IPS-18c (cell line): ENCODE measurements at regions not wholly inside any gene's neighbourhood (a gene's known extent, or its start where the extent isn't known, plus 50 kb on each side); places are given as distances from the start of the nearest gene placed in this dataset.

ENCODE experiments used
- H3K4me3 ChIP-seq: 2 replicates; pipeline ENCODE4 v1.7.0; 2013; ENCODE audit warnings: low read depth, mild to moderate bottlenecking, low read length, moderate library complexity; ENCODE audit not compliant: insufficient read depth
- H3K9me3 ChIP-seq: one replicate; pipeline ENCODE4 v1.6.1; 2013; ENCODE audit warnings: mild to moderate bottlenecking, low read length, moderate library complexity; ENCODE audit not compliant: control insufficient read depth, insufficient read depth

GRCh38 chr7:52689912-52690311 lies 345.5 kb upstream of the POM121L12 start:
- Histone ChIP-seq H3K9me3 (no peaks in the 10 kb centered on the region), H3K4me3 (no peak overlapping the region)

GRCh38 chr7:52685333-52685732 lies 350.1 kb upstream of the POM121L12 start:
- H3K4me3 ChIP-seq, result no peak overlapping the region
- H3K9me3 ChIP-seq, result peaks cover 2% of the 10 kb centered on the region

GRCh38 chr7:52684388-52684787 lies 351.0 kb upstream of the POM121L12 start:
- H3K4me3 ChIP-seq, result no peak overlapping the region
- H3K9me3 ChIP-seq, result peaks cover 2% of the 10 kb centered on the region

- Histone ChIP-seq H3K4me3 (no peak overlapping the region), H3K9me3 (peaks cover 2% of the 10 kb centered on the region)
Measured at GRCh38 chr7:52682993-52683392, 352.4 kb upstream of the POM121L12 start.

- no peaks in the 10 kb centered on the region for H3K9me3 ChIP-seq
- no peak overlapping the region for H3K4me3 ChIP-seq
Measured at GRCh38 chr7:52670608-52671225, 364.7 kb upstream of the POM121L12 start.

GRCh38 chr7:52669031-52669430 lies 366.4 kb upstream of the POM121L12 start:
- Histone ChIP-seq H3K4me3 (no peak overlapping the region), H3K9me3 (no peaks in the 10 kb centered on the region)

GRCh38 chr7:52668435-52668834 lies 367.0 kb upstream of the POM121L12 start:
- no peak overlapping the region for H3K4me3 ChIP-seq
- no peaks in the 10 kb centered on the region for H3K9me3 ChIP-seq

- Histone ChIP-seq H3K9me3 (no peaks in the 10 kb centered on the region), H3K4me3 (no peak overlapping the region)
Measured at GRCh38 chr7:52659178-52659577, 376.3 kb upstream of the POM121L12 start.

- no peaks in the 10 kb centered on the region for H3K9me3 ChIP-seq
- no peak overlapping the region for H3K4me3 ChIP-seq
Measured at GRCh38 chr7:52656098-52656497, 379.3 kb upstream of the POM121L12 start.

GRCh38 chr7:52652621-52653020 lies 382.8 kb upstream of the POM121L12 start:
- Histone ChIP-seq H3K4me3 (no peak overlapping the region), H3K9me3 (no peaks in the 10 kb centered on the region)

- H3K9me3 ChIP-seq, result no peaks in the 10 kb centered on the region
Measured at GRCh38 chr7:52648872-52649271, 386.6 kb upstream of the POM121L12 start.

GRCh38 chr7:52647046-52647445 lies 388.4 kb upstream of the POM121L12 start:
- no peak overlapping the region for H3K4me3 ChIP-seq
- H3K9me3 ChIP-seq, result no peaks in the 10 kb centered on the region

More at GRCh38 chr7:52648872-52649271, 386.6 kb upstream of the POM121L12 start:
- H3K4me3 ChIP-seq, result no peak overlapping the region

GRCh38 chr7:52639981-52640380 lies 395.5 kb upstream of the POM121L12 start:
- no peaks in the 10 kb centered on the region for H3K9me3 ChIP-seq
- no peak overlapping the region for H3K4me3 ChIP-seq

GRCh38 chr7:52639126-52639525 lies 396.3 kb upstream of the POM121L12 start:
- no peak overlapping the region for H3K4me3 ChIP-seq
- no peaks in the 10 kb centered on the region for H3K9me3 ChIP-seq

- H3K9me3 ChIP-seq, result no peaks in the 10 kb centered on the region
Measured at GRCh38 chr7:52635021-52635420, 400.4 kb upstream of the POM121L12 start.

GRCh38 chr7:52620849-52621248 lies 414.6 kb upstream of the POM121L12 start:
- H3K9me3 ChIP-seq, result no peaks in the 10 kb centered on the region
- no peak overlapping the region for H3K4me3 ChIP-seq

More at GRCh38 chr7:52635021-52635420, 400.4 kb upstream of the POM121L12 start:
- H3K4me3 ChIP-seq, result no peak overlapping the region

GRCh38 chr7:52616552-52616951 lies 418.9 kb upstream of the POM121L12 start:
- no peaks in the 10 kb centered on the region for H3K9me3 ChIP-seq
- no peak overlapping the region for H3K4me3 ChIP-seq

GRCh38 chr7:52615021-52615695 lies 420.3 kb upstream of the POM121L12 start:
- Histone ChIP-seq H3K4me3 (no peak overlapping the region), H3K9me3 (no peaks in the 10 kb centered on the region)

GRCh38 chr7:52609511-52609910 lies 425.9 kb upstream of the POM121L12 start:
- H3K4me3 ChIP-seq, result no peak overlapping the region
- H3K9me3 ChIP-seq, result no peaks in the 10 kb centered on the region
